Prostate gland (tissue), 2 donors: ENCODE measurements at regions not wholly inside any gene's neighbourhood (a gene's known extent, or its start where the extent isn't known, plus 50 kb on each side); places are given as distances from the start of the nearest gene placed in this dataset.

Experiments used
- DNase-seq: peaks from one replicate; pipeline ENCODE4 v3.0.0-alpha.2; 2019; ENCODE audit warnings: low spot score
- H3K27ac ChIP-seq, 2 donors: fragments of 200-600 bp; sonication (generic); 2 replicates each; pipeline ENCODE4 v1.5.1; 2017 to 2019
- H3K27me3 ChIP-seq: fragments of 200-600 bp; sonication (generic); replicated peaks from 2 replicates; pipeline ENCODE4 v1.5.1; 2019; ENCODE audit not compliant: insufficient read depth
- H3K36me3 ChIP-seq, 2 donors: fragments of 200-600 bp; sonication (generic); 1 replicate in 1 of 2; 2 replicates in 1 of 2; pipeline versions ENCODE4 v1.5.1 to v1.8.1; 2017 to 2019
- H3K4me1 ChIP-seq: fragments of 200-600 bp; sonication (generic); replicated peaks from 2 replicates; pipeline ENCODE4 v1.5.1; 2019
- H3K4me3 ChIP-seq, 2 donors: fragments of 200-600 bp; sonication (generic); 2 replicates each; pipeline ENCODE4 v1.5.1; 2017 to 2019
- H3K9me3 ChIP-seq: fragments of 200-600 bp; sonication (generic); 2 replicates; pipeline ENCODE4 v1.5.1; 2017
- POLR2A ChIP-seq: fragments of 450-650 bp; IDR thresholded peaks from one replicate; pipeline ENCODE4 v1.6.1; 2016; ENCODE audit warnings: antibody characterized with exemption, mild to moderate bottlenecking
- POLR2AphosphoS5 ChIP-seq: sonication (generic); formaldehyde crosslinking; IDR thresholded peaks from one replicate; pipeline ENCODE4 v1.6.1; 2017; ENCODE audit warnings: antibody characterized with exemption
- WGBS: methylation state at CpG from one replicate; pipeline ENCODE4 v1.1.5; 2018; 5-methylcytosine and 5-hydroxymethylcytosine counted together
- intact Hi-C: fragments of 100-400 bp; cut with DNase I; formaldehyde crosslinking; loops from one replicate; pipeline ENCODE4 v1.14.2; 2022
- TF ChIP-seq, protein P1 (sequence below), 4 experiments: fragments of 200-600 bp in 2 of 4; fragments of 450-650 bp in 2 of 4; sonication (generic) in 2 of 4; IDR thresholded peaks; 1 replicate in 3 of 4; 2 replicates in 1 of 4; pipeline ENCODE4 v1.5.1; 2016 to 2019; ENCODE audit warnings: antibody characterized with exemption in 4 of 4, mild to moderate bottlenecking in 2 of 4, moderate library complexity in 2 of 4

DNA sequence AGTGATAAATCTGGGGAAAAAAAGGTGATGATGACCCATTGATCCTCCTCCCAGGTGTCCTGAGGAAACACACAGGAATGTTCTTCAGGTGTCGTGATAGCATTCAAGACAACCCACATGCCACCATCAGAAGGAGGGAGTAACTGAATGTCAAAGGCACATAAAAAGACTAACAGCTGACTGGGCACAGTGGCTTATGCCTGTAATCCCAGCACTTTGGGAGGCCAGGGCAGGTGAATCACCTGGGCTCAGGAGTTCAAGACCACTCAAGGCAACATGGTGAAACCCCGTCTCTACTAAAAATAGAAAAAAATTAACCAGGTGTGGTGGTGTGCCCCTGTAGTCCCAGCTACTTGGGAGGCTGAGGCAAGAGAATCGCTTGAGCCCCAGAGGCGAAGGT lies 82.3 kb upstream of the CST7 start:
- H3K27me3 ChIP-seq = no peaks in the 10 kb centered on the region
- no peaks in the 10 kb centered on the region for H3K9me3 ChIP-seq
- intact Hi-C loops = no loop called here
- no peak overlapping the region for H3K27ac ChIP-seq
- no peak for TF ChIP-seq POLR2AphosphoS5
- TF ChIP-seq, protein P1, sequence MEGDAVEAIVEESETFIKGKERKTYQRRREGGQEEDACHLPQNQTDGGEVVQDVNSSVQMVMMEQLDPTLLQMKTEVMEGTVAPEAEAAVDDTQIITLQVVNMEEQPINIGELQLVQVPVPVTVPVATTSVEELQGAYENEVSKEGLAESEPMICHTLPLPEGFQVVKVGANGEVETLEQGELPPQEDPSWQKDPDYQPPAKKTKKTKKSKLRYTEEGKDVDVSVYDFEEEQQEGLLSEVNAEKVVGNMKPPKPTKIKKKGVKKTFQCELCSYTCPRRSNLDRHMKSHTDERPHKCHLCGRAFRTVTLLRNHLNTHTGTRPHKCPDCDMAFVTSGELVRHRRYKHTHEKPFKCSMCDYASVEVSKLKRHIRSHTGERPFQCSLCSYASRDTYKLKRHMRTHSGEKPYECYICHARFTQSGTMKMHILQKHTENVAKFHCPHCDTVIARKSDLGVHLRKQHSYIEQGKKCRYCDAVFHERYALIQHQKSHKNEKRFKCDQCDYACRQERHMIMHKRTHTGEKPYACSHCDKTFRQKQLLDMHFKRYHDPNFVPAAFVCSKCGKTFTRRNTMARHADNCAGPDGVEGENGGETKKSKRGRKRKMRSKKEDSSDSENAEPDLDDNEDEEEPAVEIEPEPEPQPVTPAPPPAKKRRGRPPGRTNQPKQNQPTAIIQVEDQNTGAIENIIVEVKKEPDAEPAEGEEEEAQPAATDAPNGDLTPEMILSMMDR (IDR thresholded peaks at IDR 0.05) = no peak
- no peak for TF ChIP-seq POLR2A
- H3K4me3 ChIP-seq = no peak overlapping the region
- H3K36me3 ChIP-seq = no peaks in the 10 kb centered on the region
- H3K4me1 ChIP-seq = no peaks in the 10 kb centered on the region
- no peak for DNase-seq
- WGBS = 94% methylated on average over 4 of the region's 4 CpGs

DNA sequence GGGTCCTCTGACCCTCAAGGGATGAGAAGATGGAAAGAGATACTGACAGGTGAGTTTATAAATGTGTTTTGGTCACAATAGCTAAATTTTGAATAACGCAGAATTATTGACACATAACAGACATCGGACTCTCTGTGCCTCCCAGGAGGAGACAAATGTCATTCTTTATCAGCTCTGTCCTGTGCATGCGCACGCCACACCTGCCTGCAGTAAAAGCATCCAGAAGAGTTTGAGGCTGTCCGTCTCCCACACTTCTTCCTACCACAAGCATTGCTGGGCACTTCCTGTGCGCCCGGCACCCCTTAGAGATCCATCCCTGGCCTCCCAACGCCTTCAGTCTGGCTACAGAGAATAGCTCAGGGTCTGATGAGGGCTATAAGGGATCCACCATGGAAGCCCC lies 81.5 kb upstream of the CST7 start:
- intact Hi-C loops = no loop called here
- Histone ChIP-seq H3K4me1 (no peaks in the 10 kb centered on the region), H3K27ac (no peak overlapping the region), H3K9me3 (no peaks in the 10 kb centered on the region), H3K36me3 (no peaks in the 10 kb centered on the region), H3K4me3 (no peak overlapping the region), H3K27me3 (no peaks in the 10 kb centered on the region)
- 87% methylated on average over 8 of the region's 8 CpGs for WGBS
- no peak for DNase-seq
- TF ChIP-seq POLR2AphosphoS5 (no peak), POLR2A (no peak)
- TF ChIP-seq, protein P1 (IDR thresholded peaks at IDR 0.05) = no peak

DNA sequence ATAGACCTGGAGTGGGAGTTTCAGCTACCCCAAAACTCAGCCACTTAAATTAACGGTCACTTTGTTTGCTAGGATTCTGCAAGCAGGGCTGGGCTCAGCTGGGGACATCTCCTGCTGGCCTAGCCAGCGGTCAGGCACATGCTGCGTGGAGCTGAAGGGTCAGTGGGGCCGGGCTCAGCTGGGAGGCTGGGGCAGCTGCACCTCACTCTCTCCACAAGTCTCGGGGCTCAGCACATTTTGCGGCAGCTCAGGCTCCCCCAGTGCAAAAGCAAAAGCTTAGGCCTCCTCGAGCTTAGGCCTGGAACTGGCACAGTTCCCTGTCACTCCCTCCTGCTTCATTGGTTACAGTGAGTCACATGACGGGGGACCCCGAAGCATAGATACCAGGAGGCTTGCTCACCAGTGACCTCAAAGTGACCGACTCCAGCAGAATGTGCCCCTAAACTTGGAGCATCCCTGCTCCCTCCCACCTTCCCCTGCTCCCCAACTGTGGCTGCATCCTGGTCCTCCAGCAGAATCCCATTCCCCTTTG lies 80.6 kb upstream of the CST7 start:
- Histone ChIP-seq H3K27me3 (no peaks in the 10 kb centered on the region), H3K9me3 (no peaks in the 10 kb centered on the region), H3K4me3 (no peak overlapping the region), H3K4me1 (no peaks in the 10 kb centered on the region), H3K36me3 (no peaks in the 10 kb centered on the region), H3K27ac (no peak overlapping the region)
- TF ChIP-seq POLR2A (no peak), POLR2AphosphoS5 (no peak)
- TF ChIP-seq, protein P1 (IDR thresholded peaks at IDR 0.05) = no peak
- DNase-seq = no peak
- intact Hi-C loops = no loop called here
- WGBS = 89% methylated on average over 9 of the region's 10 CpGs

- Histone ChIP-seq H3K36me3 (no peaks in the 10 kb centered on the region), H3K4me1 (no peaks in the 10 kb centered on the region), H3K27ac (no peak overlapping the region), H3K4me3 (no peak overlapping the region), H3K9me3 (no peaks in the 10 kb centered on the region), H3K27me3 (no peaks in the 10 kb centered on the region)
- TF ChIP-seq, protein P1 (IDR thresholded peaks at IDR 0.05) = no peak
- TF ChIP-seq POLR2AphosphoS5 (no peak), POLR2A (no peak)
- WGBS = 94% methylated on average over 6 of the region's 6 CpGs
- no peak for DNase-seq
- intact Hi-C loops = no loop called here
Measured at GRCh38 chr20:24868959-24869358, 80.1 kb upstream of the CST7 start.

DNA sequence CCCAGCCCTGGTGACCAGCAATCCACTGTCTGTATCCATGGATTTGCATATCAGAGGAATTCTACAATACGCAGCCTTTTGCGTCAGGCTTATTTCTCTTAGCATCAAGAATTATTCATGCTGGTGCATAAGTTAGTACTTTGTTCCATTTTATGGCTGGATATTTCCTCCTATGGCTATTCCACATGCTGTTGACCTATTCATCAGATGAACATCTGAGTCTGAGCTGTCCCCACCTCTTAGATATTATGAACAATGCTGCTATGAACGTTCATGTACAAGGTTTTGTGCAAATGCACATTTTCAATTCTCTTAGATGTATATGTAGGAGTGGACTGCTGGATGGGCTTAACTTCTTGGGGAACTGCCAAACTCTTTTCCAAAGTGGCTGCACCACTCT lies 79.0 kb upstream of the CST7 start:
- H3K9me3 ChIP-seq = no peaks in the 10 kb centered on the region
- intact Hi-C loops = no loop called here
- WGBS = 90% methylated on average over 3 of the region's 3 CpGs
- no peak overlapping the region for H3K27ac ChIP-seq
- TF ChIP-seq, protein P1 (IDR thresholded peaks at IDR 0.05) = no peak
- TF ChIP-seq POLR2A (no peak), POLR2AphosphoS5 (no peak)
- no peak overlapping the region for H3K4me3 ChIP-seq
- no peaks in the 10 kb centered on the region for H3K27me3 ChIP-seq
- no peaks in the 10 kb centered on the region for H3K36me3 ChIP-seq
- no peak for DNase-seq
- H3K4me1 ChIP-seq = no peaks in the 10 kb centered on the region
